Kidney epithelial cell (primary cell): ENCODE measurements at regions not wholly inside any gene's neighbourhood (a gene's known extent, or its start where the extent isn't known, plus 50 kb on each side); places are given as distances from the start of the nearest gene placed in this dataset.
"Not testable (repeated sequence)": the region's sequence is repeated elsewhere in the genome, so short reads cannot be mapped to it uniquely, and the experiment has no call there.

Experiments
- DNase-seq: peaks from one replicate; pipeline ENCODE4 v3.0.0-alpha.2; 2010; ENCODE audit warnings: low read depth
- H3K27me3 ChIP-seq: 2 replicates; pipeline ENCODE4 v1.6.0; 2011; ENCODE audit warnings: low read length; ENCODE audit not compliant: control insufficient read depth, insufficient read depth
- H3K36me3 ChIP-seq: 2 replicates; pipeline ENCODE4 v1.5.1; 2011; ENCODE audit warnings: low read length; ENCODE audit not compliant: control insufficient read depth, insufficient read depth
- H3K4me3 ChIP-seq: 2 replicates; pipeline ENCODE4 v1.5.1; 2011; ENCODE audit warnings: low read depth, mild to moderate bottlenecking, control low read depth, low read length
- TF ChIP-seq, protein P1 (sequence below): IDR thresholded peaks from 2 replicates; pipeline ENCODE4 v1.5.1; 2011; ENCODE audit warnings: mild to moderate bottlenecking, moderate library complexity, low read length, control low read depth, inconsistent platforms; ENCODE audit not compliant: insufficient read depth, poor library complexity, severe bottlenecking

- Histone ChIP-seq H3K36me3 (no peaks in the 10 kb centered on the region), H3K4me3 (no peak overlapping the region), H3K27me3 (no peaks in the 10 kb centered on the region)
- TF ChIP-seq, protein P1, sequence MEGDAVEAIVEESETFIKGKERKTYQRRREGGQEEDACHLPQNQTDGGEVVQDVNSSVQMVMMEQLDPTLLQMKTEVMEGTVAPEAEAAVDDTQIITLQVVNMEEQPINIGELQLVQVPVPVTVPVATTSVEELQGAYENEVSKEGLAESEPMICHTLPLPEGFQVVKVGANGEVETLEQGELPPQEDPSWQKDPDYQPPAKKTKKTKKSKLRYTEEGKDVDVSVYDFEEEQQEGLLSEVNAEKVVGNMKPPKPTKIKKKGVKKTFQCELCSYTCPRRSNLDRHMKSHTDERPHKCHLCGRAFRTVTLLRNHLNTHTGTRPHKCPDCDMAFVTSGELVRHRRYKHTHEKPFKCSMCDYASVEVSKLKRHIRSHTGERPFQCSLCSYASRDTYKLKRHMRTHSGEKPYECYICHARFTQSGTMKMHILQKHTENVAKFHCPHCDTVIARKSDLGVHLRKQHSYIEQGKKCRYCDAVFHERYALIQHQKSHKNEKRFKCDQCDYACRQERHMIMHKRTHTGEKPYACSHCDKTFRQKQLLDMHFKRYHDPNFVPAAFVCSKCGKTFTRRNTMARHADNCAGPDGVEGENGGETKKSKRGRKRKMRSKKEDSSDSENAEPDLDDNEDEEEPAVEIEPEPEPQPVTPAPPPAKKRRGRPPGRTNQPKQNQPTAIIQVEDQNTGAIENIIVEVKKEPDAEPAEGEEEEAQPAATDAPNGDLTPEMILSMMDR, result no peak
- DNase-seq, result no peak
Observed at GRCh38 chr2:107719836-107720235, 106.9 kb upstream of the RGPD4 start.

GRCh38 chr2:107721178-107721577 is 105.5 kb upstream of the RGPD4 start:
- no peak for DNase-seq
- TF ChIP-seq, protein P1, result no peak
- H3K36me3 ChIP-seq, result no peaks in the 10 kb centered on the region
- H3K27me3 ChIP-seq, result no peaks in the 10 kb centered on the region
- H3K4me3 ChIP-seq, result no peak overlapping the region

DNA sequence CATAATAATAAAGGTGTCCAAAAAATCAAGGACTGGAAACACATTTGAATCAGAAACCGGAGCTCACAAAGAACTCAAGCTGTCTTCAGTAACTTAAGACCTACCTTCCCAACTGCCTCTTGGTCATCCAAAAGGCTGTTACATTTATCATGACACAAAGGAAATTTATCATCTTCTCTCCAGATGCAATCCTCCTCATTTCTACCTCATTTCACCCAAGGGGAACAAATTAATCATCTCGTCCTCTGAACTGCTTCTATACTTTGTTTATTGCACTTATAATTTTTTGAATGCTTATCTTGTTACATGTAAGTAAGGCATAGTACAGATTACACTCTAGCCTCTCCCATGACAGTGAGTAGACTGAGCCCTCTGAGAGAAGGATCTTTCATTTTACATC is 105.1 kb upstream of the RGPD4 start:
- Histone ChIP-seq H3K36me3 (no peaks in the 10 kb centered on the region), H3K27me3 (no peaks in the 10 kb centered on the region), H3K4me3 (no peak overlapping the region)
- DNase-seq, result no peak
- TF ChIP-seq, protein P1, result no peak

DNA sequence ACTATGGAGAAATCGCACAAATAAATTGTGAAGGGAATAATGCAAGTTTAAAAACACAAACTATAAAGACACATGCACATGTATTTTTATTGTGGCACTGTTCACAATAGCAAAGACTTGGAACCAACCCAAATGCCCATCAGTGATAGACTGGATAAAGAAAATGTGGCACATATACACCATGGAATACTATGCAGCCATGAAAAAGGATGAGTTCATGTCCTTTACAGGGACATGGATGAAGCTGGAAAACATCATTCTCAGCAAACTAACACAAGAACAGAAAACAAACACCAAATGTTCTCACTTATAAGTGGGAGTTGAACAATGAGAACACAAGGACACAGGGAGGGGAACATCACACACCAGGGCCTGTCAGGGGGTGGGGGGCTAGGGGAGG is 100.9 kb upstream of the RGPD4 start:
- not testable (repeated sequence) for H3K4me3 ChIP-seq, DNase-seq, H3K27me3 ChIP-seq, H3K36me3 ChIP-seq

- DNase-seq, result no peak
- Histone ChIP-seq H3K4me3 (no peak overlapping the region), H3K27me3 (no peaks in the 10 kb centered on the region), H3K36me3 (no peaks in the 10 kb centered on the region)
- TF ChIP-seq, protein P1, result no peak
Observed at GRCh38 chr2:107727318-107727717, 99.4 kb upstream of the RGPD4 start.

GRCh38 chr2:107728586-107728985 is 98.1 kb upstream of the RGPD4 start:
- TF ChIP-seq, protein P1, result no peak
- Histone ChIP-seq H3K36me3 (no peaks in the 10 kb centered on the region), H3K27me3 (no peaks in the 10 kb centered on the region), H3K4me3 (no peak overlapping the region)
- DNase-seq, result peak; percentile 18
